GM20000 (cell line): ENCODE measurements at regions not wholly inside any gene's neighbourhood (a gene's known extent, or its start where the extent isn't known, plus 50 kb on each side); places are given as distances from the start of the nearest gene placed in this dataset.
"Not testable (repeated sequence)": the region's sequence is repeated elsewhere in the genome, so short reads cannot be mapped to it uniquely, and the experiment has no call there.

Experiments
- DNase-seq: peaks from one replicate; pipeline ENCODE4 v3.0.0; 2012; ENCODE audit warnings: low spot score
- CTCF ChIP-seq: IDR thresholded peaks from 2 replicates; pipeline ENCODE4 v1.5.1; 2012; ENCODE audit warnings: mild to moderate bottlenecking, control low read depth; ENCODE audit errors: extremely low read depth, missing control alignments

- TF ChIP-seq CTCF = no peak
- DNase-seq = no peak
Measured at GRCh38 chr12:126282691-126283090, 1217.5 kb downstream of the AACS start.

GRCh38 chr12:126286203-126286602 lies 1221.0 kb downstream of the AACS start:
- DNase-seq = no peak
- no peak for TF ChIP-seq CTCF

GRCh38 chr12:126290456-126290855 lies 1225.2 kb downstream of the AACS start:
- DNase-seq = no peak
- no peak for TF ChIP-seq CTCF

DNA sequence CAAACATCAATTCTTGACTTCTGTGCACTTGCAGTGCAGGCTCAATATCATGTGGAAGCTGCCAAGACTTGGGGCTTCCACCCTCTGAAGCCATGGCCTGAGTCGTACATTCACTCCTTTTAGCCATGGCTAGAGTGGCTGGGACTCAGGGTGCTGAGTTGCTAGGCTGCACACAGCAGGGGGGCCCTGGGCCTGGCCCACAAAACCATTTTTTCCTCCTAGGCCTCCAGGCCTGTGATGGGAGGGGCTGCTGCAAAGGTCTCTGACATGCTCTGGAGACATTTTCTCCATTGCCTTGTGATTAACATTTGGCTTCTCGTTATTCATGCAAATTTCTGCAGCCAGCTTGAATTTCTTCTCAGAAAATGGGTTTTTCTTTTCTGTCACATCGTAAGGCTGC lies 1226.8 kb downstream of the AACS start:
- DNase-seq = not testable (repeated sequence)

DNA sequence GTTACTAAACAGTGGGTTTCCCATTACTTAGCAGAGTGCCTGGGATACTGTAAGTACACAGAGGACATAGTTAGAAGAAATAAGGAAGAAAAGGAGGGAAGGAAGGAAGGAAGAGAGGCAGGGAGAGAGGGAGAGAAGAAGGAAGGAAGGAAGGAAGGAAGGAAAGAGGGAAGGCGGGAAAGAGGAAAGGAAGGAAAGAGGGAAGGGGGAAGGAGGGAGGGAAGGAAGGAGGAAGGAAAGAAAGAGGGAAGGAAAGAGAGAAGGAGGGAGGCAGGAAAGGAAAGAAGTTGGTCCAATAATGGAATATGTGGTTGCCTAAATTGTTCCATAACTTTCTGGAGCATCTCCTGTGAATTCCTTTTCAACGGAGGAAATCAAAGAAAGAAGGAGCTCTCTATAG lies 1230.4 kb downstream of the AACS start:
- DNase-seq = no peak
- TF ChIP-seq CTCF = no peak

DNA sequence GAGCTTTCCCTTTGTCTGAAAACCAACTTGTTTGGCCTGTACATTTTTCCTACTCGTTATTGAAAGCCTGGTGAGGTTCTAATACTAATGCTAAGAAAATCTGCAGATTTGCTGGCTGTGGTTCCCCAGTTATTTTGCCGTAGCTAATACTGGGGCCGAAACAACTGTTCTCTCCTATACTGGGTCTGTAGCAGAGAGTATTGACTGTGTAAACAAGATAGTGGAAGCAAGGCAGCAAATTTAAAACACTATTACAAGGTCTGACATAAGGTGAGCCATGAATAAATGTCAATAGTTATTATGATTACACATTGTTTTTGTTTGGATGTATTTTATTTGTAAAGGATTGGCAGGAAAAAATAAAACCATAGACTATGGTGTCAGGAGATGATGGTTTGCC lies 1244.0 kb downstream of the AACS start:
- DNase-seq = no peak
- no peak for TF ChIP-seq CTCF

DNA sequence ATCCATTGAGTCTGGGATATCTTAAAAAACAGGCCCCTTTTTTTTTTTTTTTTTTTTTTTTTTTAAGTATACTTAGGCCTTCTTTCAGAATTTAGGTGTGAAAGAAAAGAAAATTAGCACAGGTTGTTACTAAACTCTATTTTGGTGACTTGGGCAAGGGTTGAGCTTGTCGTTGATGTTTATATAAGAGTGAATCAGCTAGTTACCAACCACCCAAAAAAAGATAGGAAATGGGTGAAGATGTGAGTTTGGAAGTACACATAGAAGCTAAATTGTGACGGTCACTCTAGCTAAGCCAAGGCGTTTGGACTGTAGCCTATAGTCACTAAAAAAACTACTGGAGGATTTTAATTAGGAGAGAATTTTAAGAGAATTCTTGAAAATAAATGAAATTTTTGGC lies 1247.2 kb downstream of the AACS start:
- no peak for DNase-seq
- no peak for TF ChIP-seq CTCF

- DNase-seq = no peak
- no peak for TF ChIP-seq CTCF
Measured at GRCh38 chr12:126316411-126316810, 1251.2 kb downstream of the AACS start.
